ENCODE measurements at regions not wholly inside any gene's neighbourhood (a gene's known extent, or its start where the extent isn't known, plus 50 kb on each side); places are given as distances from the start of the nearest gene placed in this dataset.

DNA sequence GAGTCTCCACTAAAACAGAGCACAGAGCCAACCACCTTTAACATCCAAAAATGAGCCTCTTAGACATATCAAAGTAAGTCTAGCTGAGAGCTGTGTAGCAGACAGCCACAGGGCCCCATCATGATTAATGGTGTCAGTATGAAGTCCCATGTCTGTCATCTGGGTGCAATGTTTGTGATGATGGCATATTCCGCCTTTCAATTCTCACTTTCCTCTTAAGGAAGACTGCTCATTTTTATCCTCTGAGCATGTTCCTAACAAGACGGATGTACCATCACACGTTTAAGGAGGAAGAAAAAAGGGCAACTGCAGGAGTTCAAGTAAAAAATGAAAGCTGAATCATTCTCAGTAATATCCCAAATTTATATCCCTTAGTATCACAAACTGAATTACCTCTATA is 85.8 kb upstream of the KCNMB2 start:
- no peak for DNase-seq

DNA sequence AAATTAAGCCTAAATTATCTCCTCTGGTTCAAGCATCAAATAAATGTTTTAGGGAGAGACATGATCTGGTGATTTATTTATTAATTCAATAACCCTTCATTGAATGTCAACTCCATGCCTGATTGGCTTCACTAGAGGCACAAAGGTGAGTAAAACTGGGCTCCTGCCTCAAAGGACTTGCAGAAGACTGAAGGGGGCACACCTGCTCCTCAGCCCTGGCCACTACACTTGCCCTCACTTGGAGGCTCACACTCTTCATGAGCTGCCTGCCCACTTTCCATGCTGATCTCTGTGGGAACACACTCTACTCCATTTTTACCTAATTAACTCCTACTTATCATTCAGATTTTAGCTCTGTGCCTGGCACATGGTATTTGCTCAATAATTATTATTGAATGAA is 84.4 kb upstream of the KCNMB2 start:
- peak; percentile 42 for DNase-seq

- peak; percentile 22 for DNase-seq
These were observed 81.5 kb upstream of the KCNMB2 start for GRCh38 chr3:178454726-178455125.

DNA sequence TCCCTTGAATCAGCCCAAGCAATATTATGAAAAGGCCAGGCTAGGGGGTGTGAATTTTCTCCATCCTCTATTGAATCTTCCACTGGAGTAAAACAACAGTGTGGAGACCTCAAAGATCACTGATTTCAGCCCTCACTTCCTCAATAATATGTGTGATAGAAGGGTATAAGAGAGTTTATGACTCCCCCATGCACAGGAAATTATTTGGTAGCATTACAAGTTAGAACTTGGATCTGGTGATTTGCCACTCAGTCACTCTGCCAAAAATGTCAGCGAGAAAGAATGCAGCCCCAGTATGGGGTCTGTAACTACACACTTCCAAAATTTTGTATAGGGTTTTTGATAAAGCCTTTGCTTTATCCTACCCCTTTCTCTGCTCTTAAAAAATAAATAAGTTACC is 81.0 kb upstream of the KCNMB2 start:
- no peak for DNase-seq

GRCh38 chr3:178455946-178456345 is 80.3 kb upstream of the KCNMB2 start:
- DNase-seq, result no peak

DNA sequence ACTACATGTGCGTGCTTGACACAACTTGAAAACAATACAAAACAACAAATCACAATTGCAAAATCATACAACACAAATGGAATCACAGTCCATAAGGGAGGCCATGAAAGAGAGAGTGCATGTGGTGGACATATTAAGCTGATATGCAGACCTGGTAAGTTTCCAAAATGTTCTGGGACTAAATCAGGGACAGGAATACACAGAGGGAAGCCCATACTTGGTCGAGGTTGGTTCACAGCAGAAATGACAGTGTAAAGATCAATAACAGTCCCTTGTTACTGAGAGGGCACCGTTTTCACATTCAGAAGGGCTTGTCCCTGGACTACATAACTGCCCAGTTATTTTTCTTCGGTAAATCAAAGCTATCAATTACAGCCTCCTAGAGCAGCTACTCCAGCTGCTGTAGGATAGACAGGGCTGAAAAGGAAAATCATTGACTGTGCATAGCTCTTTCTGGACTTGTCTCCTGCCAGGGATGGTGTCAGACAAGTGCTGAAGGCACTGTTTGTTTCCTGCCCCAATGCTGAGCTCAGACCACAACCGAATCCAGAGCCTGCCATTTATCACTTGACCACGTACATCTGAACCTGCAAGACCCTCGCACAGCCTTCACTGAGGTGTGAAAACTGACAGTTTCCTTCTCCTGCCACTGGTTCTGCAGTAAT is 79.5 kb upstream of the KCNMB2 start:
- no peak for DNase-seq

DNA sequence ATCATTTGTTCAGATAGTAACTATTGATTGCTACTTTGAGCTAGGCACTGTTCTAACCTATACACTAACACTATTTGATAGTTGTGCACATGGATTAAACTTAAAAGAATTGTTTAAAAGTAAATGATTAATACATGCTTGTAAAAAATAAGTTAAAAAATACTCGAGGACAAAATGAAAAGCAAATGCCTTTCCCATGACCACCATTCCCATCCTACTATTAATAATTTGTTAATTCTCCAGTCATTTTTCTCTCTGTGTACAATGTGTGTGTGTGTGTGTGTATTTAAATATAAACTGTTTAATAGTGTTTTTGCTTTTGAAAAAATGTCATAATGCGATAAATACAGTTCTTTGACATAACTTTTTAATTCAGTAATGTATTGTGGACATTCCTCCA is 78.7 kb upstream of the KCNMB2 start:
- DNase-seq, result no peak

GRCh38 chr3:178458313-178459037 is 77.8 kb upstream of the KCNMB2 start:
- no peak for DNase-seq

- DNase-seq, result no peak
These were observed 77.2 kb upstream of the KCNMB2 start for GRCh38 chr3:178459038-178459410.

GRCh38 chr3:178465260-178466180 is 70.7 kb upstream of the KCNMB2 start:
- no peak for DNase-seq

- no peak for DNase-seq
These were observed 63.3 kb upstream of the KCNMB2 start for GRCh38 chr3:178472941-178473340.

DNA sequence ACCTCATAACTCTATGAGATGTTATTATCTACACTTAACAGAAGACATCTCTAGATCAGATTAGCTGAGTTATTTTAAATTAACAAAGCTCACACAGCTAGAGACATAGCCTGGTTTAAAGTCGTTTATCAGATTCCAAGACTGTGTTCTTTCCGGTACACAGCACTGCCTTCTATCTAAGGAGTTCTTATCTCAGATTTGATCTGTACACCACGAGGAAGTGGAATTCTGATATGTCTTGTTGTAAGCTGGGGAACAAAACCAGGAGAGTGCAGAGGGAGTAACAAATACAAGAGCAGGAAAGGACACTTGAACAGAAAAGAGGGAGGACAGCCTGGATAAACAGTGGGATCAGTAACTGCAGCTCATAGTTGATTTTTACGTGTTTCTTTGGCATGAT is 61.7 kb upstream of the KCNMB2 start:
- no peak for DNase-seq

DNA sequence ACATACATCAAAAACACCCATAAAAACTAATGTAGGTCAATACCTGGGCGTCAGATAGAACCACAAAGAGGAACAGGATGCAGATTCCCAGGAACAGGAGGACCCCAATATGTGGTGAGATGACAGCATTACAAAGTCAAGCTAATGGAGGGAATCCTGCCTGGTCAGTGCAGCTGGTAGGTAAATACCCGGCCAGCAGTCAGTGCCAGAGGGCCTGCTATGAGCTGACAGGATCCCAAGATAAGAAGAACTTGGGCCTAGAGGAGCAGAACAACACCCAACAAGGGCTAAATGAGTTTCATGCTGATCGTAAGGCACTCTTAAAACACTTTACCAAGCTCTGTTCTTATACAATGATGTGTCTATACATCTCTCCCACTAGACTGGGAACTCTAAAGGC is 61.2 kb upstream of the KCNMB2 start:
- peak; percentile 41 for DNase-seq

DNA sequence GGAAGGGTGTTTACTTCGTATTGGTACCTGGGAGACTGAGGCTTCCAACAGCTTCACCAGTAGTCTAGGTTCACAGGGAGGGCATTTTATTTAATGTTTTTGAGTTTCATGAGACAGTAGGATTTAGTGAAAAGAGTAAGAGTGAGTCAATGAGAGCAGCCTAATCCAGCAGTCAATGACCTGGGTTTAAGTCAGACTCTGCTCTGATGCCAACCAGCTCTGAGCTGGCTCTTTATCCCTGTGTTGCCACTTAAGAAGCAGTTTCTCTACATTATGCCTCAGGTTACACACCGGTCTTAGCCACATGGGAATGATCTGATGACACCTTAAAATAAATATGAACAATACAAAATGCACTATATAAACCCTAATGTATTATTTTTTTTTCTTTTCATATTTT is 59.4 kb upstream of the KCNMB2 start:
- no peak for DNase-seq

GRCh38 chr3:178479446-178479845 is 56.8 kb upstream of the KCNMB2 start:
- DNase-seq, result no peak

GRCh38 chr3:178479860-178480259 is 56.4 kb upstream of the KCNMB2 start:
- DNase-seq, result peak; percentile 48

DNA sequence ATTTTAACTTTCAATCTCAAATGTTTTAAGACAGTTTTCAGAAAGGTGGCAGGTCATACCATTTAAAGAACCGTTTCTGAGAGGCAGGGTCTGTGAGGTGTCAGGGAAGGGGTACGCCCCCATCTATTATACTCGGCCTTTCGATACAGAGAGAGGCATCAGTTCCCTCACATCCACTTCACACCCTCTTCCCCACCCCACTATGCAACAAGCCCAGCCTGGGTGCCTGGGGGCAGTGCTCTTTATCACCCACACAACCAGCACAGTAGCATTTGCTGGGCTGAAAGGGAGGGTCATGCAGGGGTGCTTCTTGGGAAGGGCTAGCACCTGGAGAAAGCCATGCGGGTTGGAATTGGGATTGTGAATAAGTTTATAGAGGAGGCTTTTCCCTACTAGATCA is 56.0 kb upstream of the KCNMB2 start:
- DNase-seq, result no peak

DNA sequence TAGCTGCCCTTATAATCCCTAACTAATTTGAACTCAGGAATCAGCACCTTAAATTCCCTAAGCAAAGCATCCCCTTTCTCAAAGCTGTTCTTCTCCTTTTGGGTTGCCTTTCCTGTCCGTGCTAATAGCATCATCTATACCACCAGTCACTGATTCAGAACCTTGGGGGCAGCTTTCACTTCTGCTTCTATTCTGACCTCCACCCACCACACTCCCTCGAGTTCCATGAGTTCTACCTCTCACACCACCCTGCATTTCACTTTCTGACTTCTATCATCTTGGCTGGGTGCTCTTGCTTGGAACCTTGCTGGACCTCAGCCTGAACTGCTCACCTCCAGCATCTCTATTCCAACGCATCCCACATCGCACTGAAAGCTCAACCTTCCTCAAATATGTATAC is 55.4 kb upstream of the KCNMB2 start:
- no peak for DNase-seq

- DNase-seq, result no peak
These were observed 53.3 kb upstream of the KCNMB2 start for GRCh38 chr3:178482981-178483380.

- DNase-seq, result no peak
These were observed 52.5 kb upstream of the KCNMB2 start for GRCh38 chr3:178483704-178484103.

- DNase-seq, result no peak
These were observed 50.5 kb upstream of the KCNMB2 start for GRCh38 chr3:178485756-178486155.

Measured in NCI-H146 (cell line).